GM21717 (cell line): ENCODE measurements at regions not wholly inside any gene's neighbourhood (a gene's known extent, or its start where the extent isn't known, plus 50 kb on each side); places are given as distances from the start of the nearest gene placed in this dataset.
"Not testable (repeated sequence)": the region's sequence is repeated elsewhere in the genome, so short reads cannot be mapped to it uniquely, and the experiment has no call there.

ENCODE experiments used
- ATAC-seq: cut with Tn5 transposase; IDR thresholded peaks from one replicate; pipeline ENCODE4 v1.9.1; 2021; ENCODE audit warnings: mild to moderate bottlenecking, moderate library complexity; ENCODE audit not compliant: unreplicated experiment

- ATAC-seq = not testable (repeated sequence)
Measured at GRCh38 chr13:18322821-18323220, 858.8 kb downstream of the TUBA3C start.

GRCh38 chr13:18319653-18320052 lies 862.0 kb downstream of the TUBA3C start:
- not testable (repeated sequence) for ATAC-seq

- ATAC-seq = not testable (repeated sequence)
Measured at GRCh38 chr13:18303240-18303813, 878.3 kb downstream of the TUBA3C start.

- ATAC-seq = not testable (repeated sequence)
Measured at GRCh38 chr13:18300968-18301367, 880.7 kb downstream of the TUBA3C start.

- not testable (repeated sequence) for ATAC-seq
Measured at GRCh38 chr13:18297359-18297758, 884.3 kb downstream of the TUBA3C start.

GRCh38 chr13:18296617-18297016 lies 885.0 kb downstream of the TUBA3C start:
- ATAC-seq = not testable (repeated sequence)

GRCh38 chr13:18294311-18294710 lies 887.3 kb downstream of the TUBA3C start:
- ATAC-seq = not testable (repeated sequence)

GRCh38 chr13:18286848-18287247 lies 894.8 kb downstream of the TUBA3C start:
- not testable (repeated sequence) for ATAC-seq

GRCh38 chr13:18285663-18286062 lies 896.0 kb downstream of the TUBA3C start:
- ATAC-seq = not testable (repeated sequence)

GRCh38 chr13:18284040-18284439 lies 897.6 kb downstream of the TUBA3C start:
- ATAC-seq = not testable (repeated sequence)

GRCh38 chr13:18281829-18282597 lies 899.6 kb downstream of the TUBA3C start:
- not testable (repeated sequence) for ATAC-seq

GRCh38 chr13:18280904-18281828 lies 900.5 kb downstream of the TUBA3C start:
- ATAC-seq = not testable (repeated sequence)

- not testable (repeated sequence) for ATAC-seq
Measured at GRCh38 chr13:18279971-18280370, 901.7 kb downstream of the TUBA3C start.

GRCh38 chr13:18277372-18277771 lies 904.3 kb downstream of the TUBA3C start:
- not testable (repeated sequence) for ATAC-seq

- not testable (repeated sequence) for ATAC-seq
Measured at GRCh38 chr13:18276280-18276679, 905.3 kb downstream of the TUBA3C start.

- not testable (repeated sequence) for ATAC-seq
Measured at GRCh38 chr13:18273785-18274514, 907.7 kb downstream of the TUBA3C start.

GRCh38 chr13:18258801-18259419 lies 922.7 kb downstream of the TUBA3C start:
- not testable (repeated sequence) for ATAC-seq

GRCh38 chr13:18257686-18258085 lies 923.9 kb downstream of the TUBA3C start:
- not testable (repeated sequence) for ATAC-seq

- ATAC-seq = not testable (repeated sequence)
Measured at GRCh38 chr13:18252848-18253247, 928.8 kb downstream of the TUBA3C start.
